NOMO-1 treated with dmso at 0.1 percent for 144 hours (cell line): ENCODE measurements at regions not wholly inside any gene's neighbourhood (a gene's known extent, or its start where the extent isn't known, plus 50 kb on each side); places are given as distances from the start of the nearest gene placed in this dataset.

Experiments used
- DNase-seq: peaks from one replicate; lab custom pipeline; 2025; ENCODE audit not compliant: unreplicated experiment; lab: John Stamatoyannopoulos, UW

- DNase-seq = no peak
Observed at GRCh38 chr6:141593311-141593710, 539.4 kb upstream of the GJE1 start.

- DNase-seq = no peak
Observed at GRCh38 chr6:141587482-141588266, 545.1 kb upstream of the GJE1 start.

- no peak for DNase-seq
Observed at GRCh38 chr6:141580988-141581552, 551.7 kb upstream of the GJE1 start.

- DNase-seq = no peak
Observed at GRCh38 chr6:141580131-141580530, 552.6 kb upstream of the GJE1 start.

GRCh38 chr6:141576751-141577150 lies 556.0 kb upstream of the GJE1 start:
- DNase-seq = no peak

DNA sequence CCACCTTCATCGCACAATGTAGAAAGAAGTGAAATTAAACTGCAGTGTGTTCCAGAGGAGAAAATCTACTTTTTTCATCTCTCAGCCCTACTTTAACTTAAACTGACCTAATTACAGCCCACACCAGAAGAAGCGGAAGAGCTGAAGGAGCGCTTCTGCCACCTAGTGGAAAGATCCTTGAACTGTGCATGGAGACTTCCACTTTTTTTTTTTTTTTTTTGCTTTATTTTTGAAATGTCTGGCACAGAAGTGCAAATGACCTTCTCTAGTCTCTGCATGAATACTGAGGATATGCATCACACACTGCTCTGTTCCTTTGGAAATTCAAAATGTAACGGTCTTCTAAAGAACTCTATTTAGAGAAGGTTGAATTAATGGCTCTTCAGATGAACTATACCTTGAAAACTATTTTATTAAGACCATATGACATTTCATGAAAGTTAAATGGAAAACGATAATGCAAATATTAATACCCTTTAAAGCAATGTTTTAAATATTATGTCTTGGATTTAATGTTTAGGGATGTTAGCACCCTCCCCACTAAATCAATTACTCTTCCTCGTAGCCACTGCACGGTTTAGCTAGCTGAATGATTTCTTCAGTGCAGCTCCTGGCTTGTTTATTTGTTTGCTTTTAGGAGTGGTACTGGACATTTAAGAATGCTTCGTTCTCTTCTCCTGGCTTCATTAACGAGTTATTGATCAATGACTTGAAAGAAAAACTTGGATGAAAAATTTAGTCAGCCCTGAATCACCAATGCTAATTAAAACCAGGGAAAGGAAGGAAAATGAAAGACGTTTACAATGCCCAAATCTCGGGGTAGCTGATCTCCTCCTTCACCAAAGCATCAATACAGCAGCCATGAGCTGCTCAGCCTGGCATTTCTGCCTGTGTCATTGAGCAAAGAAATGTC lies 569.6 kb upstream of the GJE1 start:
- peak; percentile 76 for DNase-seq

DNA sequence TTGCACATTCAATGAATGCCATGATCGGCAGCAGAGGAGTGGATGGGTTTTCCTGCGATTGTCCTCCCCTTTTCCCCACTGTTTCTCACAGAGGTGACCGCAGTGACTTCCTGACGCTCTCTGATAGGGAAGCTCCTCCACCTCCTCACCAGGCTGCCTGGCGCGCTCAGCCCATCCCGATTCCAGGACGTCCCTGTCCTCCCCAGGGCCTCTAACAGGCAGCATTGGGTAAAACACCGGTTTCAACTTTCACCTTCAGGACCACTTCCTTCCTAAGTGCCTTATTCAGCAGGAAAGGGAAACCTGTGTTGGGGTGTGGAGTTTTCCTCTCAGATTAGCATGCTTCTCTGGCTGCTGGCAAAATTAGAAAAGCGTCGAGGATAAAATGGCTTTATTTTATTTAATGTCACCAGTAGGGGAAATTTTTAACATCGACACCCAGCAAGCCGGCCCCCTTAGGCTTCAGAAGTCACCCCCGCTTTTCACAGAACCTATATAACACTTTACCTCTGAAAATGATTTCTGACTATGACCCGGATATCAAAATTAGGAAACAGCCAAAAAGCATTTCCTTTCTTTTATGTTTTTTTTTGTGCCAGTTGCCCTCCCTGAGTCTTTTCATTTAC lies 570.4 kb upstream of the GJE1 start:
- DNase-seq = peak; percentile 39

DNA sequence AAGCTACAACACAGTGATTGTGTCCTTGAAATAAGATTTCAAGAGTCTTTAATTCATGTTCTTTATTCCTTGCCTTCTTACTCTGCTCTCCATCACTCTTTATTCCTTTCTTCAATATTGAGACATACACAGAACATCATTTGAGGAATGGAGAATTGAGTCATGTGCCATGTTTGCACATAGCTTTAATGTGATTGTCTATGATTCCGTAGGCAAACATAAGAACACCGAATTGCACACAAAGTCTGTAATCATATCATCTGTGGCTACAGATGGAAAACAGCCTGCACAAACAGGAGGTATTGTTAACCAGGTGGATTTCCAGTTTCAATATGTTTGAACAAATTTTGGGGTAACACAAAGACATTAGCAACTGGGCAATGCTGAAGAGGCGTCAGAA lies 571.6 kb upstream of the GJE1 start:
- DNase-seq = no peak

DNA sequence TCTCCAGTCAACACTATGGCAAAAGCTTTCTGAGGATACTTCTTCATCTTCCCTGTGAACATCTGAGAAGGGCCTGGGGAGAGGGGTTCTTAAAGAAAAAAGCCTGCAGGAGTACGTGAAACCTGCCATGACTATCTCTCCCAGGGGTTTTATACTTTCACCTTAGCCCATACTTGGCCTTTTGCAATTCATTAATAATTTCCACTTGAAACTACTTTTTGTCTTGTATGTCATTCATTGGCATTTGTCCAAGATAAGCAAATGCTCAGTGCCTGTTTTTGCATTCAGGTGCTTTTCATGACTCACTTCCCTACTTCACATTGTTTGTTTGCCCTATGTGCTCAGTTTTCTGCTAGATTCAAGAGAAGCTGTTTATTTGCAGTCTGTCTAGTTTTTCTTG lies 580.3 kb upstream of the GJE1 start:
- DNase-seq = no peak

DNA sequence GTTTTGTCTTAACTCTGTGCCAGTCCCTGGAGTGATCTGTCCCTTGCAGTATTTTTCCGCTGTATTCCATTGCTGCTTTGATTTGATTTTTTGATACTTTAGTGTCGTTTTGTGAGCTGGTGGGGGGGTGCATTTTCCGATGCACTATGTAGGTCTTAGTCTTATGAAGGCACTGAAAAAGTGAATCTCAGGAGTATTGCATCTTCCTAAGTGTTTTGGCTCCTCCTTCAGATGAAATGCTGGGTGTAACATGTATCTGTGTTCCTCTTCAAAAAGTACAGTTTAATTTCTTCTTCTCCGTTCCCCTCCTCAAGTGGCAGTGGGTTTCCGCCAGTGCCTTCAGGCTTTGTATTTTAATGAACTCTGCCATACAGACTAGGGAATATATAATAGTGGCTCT lies 580.7 kb upstream of the GJE1 start:
- DNase-seq = no peak

GRCh38 chr6:141551318-141551717 lies 581.4 kb upstream of the GJE1 start:
- DNase-seq = no peak

DNA sequence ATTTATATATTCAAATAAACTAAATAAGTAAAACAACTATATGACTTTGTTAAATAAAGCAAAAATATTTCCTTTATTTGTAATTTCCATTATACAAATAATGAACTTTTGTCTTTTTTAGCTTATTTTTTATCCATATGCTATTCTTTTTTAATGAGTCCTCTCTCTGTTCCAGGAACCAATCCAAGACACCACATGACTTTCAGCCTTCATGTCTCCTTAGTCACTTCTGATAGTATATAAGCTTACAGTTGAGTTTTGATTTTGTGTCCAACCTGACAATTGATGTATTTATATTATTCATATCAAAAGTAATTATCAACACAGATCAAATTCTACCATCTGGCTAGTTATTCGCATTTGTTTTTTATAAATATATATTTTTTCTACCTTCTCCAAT lies 582.3 kb upstream of the GJE1 start:
- no peak for DNase-seq

GRCh38 chr6:141548966-141549365 lies 583.8 kb upstream of the GJE1 start:
- DNase-seq = no peak

- DNase-seq = no peak
Observed at GRCh38 chr6:141541581-141542324, 591.0 kb upstream of the GJE1 start.

DNA sequence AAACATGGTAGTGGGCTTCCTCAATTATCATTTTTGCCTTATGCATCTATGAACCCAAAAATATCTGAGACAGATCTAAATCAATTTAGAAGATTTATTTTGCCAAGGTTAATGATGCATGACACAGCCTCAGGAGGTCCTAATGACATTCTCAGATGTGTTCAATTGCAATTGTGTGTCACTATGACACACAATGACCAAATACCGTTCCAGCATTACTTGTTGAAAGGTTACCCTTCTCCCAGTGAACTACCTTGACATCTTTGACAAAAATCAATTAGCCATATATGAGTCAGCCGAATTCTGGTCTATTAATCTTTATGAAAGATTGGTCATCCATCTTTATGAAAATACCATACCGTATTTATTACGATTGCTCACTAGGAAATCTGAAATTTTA lies 592.5 kb upstream of the GJE1 start:
- no peak for DNase-seq

DNA sequence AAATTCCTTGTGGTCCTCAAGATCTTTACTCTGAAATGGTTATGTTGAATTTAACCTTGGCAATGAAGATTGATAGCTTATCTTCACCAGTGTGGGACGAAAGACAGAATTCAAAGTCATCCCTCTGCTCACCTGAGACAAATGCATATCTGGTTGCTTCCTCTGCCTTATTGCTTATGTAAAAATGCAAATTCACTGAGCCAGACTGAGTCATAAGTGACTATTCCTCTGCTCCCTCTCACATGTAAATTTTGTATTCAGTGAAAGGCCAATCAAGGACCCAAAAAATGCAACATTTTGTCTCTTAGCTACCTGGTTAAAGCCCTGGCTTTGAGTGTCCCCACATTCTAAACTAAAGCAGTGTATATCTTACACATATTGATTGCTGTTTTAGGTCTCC lies 593.1 kb upstream of the GJE1 start:
- no peak for DNase-seq

DNA sequence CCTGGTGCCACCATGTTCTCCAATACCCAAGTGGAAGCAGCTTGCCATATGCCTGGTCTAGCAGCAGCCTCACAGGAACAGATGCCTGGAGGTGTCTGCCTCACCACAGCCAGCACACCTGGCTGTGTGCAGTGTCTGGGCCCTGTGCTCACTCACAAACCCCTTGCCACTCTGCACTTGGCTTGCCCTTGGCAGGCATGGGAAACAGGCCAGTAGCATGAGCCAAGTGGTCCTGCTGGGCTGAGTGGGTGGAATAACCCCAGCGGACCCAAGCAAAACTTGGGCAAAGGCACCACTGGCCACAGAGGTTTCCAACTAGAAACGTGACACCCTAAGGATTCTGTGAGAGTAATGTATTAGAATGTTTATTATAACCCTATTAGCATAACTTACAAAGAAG lies 600.5 kb upstream of the GJE1 start:
- no peak for DNase-seq

GRCh38 chr6:141531040-141531439 lies 601.7 kb upstream of the GJE1 start:
- no peak for DNase-seq

- no peak for DNase-seq
Observed at GRCh38 chr6:141528596-141528995, 604.1 kb upstream of the GJE1 start.

DNA sequence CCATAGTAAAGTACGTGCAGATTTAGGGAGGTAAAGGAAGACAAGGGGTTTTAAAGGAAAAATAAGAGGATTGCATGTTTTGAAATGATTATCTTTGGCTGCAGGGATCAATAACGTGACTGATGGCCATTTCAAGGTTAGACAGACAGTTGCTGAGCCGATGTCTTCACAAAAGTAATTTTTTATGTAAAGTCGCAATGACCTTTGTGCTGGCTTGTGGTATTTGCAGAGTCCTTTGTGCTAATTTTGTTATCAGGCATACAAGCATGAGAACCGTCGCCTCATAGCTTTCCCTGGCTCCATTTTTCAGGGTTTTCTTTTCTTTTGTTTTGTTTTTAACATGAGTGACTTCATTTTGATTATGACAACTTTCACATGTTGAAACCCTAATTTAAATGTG lies 605.7 kb upstream of the GJE1 start:
- no peak for DNase-seq

GRCh38 chr6:141521440-141521839 lies 611.3 kb upstream of the GJE1 start:
- no peak for DNase-seq
